ENCODE measurements at regions not wholly inside any gene's neighbourhood (a gene's known extent, or its start where the extent isn't known, plus 50 kb on each side); places are given as distances from the start of the nearest gene placed in this dataset.

DNA sequence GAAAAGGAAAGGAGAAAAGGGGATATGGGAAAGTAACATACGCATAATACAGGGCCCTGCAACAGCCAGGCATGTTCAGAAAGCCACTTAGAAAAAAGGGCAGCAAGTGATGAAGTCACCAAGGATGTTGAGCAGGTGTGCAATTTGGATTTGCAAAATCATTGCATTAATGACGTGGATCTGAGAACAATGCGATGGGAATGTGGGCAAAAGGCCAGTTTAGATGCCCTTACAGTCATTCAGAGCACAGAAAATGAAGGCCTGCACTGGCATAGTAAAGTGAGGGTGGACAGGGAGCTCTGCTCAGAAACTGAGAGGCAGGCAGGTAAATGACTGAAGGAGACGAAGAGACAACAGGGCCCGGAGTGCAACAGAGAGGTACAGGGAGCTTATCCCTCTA, 123.7 kb upstream of the NHSL1 start:
- intact Hi-C loops (cut with micrococcal nuclease), result no loop called here
- Histone ChIP-seq H3K36me3 (ENCODE audit: control insufficient read depth, insufficient read depth, low read length) (no peaks in the 10 kb centered on the region), H3K9me3 (ENCODE audit: control insufficient read depth, insufficient read depth, low read length) (no peaks in the 10 kb centered on the region), H3K4me3 (ENCODE audit: low read length) (no peak overlapping the region), H3K27ac (ENCODE audit: low read length) (no peak overlapping the region), H3K4me1 (ENCODE audit: control insufficient read depth, insufficient read depth, low read length) (no peaks in the 10 kb centered on the region), H3K27me3 (ENCODE audit: control insufficient read depth, insufficient read depth, low read length) (no peaks in the 10 kb centered on the region)
- H3K4me3 Mint-ChIP-seq, result no peak overlapping the region
- H3K36me3 Mint-ChIP-seq, result no peaks in the 10 kb centered on the region
- 96% methylated on average over 3 of the region's 5 CpGs for WGBS (ENCODE audit: insufficient coverage)
- H3K4me1 Mint-ChIP-seq, result no peaks in the 10 kb centered on the region
- no peaks in the 10 kb centered on the region for H3K27me3 Mint-ChIP-seq (ENCODE audit: low read depth in 2 of 2)
- TF ChIP-seq, protein P1, sequence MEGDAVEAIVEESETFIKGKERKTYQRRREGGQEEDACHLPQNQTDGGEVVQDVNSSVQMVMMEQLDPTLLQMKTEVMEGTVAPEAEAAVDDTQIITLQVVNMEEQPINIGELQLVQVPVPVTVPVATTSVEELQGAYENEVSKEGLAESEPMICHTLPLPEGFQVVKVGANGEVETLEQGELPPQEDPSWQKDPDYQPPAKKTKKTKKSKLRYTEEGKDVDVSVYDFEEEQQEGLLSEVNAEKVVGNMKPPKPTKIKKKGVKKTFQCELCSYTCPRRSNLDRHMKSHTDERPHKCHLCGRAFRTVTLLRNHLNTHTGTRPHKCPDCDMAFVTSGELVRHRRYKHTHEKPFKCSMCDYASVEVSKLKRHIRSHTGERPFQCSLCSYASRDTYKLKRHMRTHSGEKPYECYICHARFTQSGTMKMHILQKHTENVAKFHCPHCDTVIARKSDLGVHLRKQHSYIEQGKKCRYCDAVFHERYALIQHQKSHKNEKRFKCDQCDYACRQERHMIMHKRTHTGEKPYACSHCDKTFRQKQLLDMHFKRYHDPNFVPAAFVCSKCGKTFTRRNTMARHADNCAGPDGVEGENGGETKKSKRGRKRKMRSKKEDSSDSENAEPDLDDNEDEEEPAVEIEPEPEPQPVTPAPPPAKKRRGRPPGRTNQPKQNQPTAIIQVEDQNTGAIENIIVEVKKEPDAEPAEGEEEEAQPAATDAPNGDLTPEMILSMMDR (IDR thresholded peaks at IDR 0.05), result no peak
- no peak overlapping the region for H3K27ac Mint-ChIP-seq
- ATAC-seq (no peak), DNase-seq (no peak)
- H3K9me3 Mint-ChIP-seq, result no peaks in the 10 kb centered on the region

DNA sequence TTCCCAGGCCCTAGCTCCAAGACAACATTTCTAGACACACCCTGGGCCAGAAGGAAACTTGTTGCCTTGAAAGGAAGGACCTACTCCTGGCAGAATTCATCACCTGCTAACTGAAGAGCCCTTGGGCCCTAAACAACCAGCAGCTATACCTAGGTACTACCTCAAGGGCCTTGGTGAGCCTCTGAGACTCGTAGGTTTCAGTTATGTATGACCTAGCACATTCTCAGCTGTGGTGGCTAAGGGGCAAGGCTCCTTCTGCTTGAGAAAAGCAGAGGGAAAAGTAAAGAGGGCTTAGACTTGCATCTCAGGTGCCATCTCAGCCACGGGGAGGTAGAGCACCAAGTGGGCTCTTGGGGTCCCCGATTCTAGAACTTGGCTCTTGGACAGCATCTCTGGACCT, 132.3 kb upstream of the NHSL1 start:
- Histone ChIP-seq H3K4me1 (ENCODE audit: control insufficient read depth, insufficient read depth, low read length) (no peaks in the 10 kb centered on the region), H3K36me3 (ENCODE audit: control insufficient read depth, insufficient read depth, low read length) (no peaks in the 10 kb centered on the region), H3K4me3 (ENCODE audit: low read length) (no peak overlapping the region), H3K9me3 (ENCODE audit: control insufficient read depth, insufficient read depth, low read length) (no peaks in the 10 kb centered on the region), H3K27ac (ENCODE audit: low read length) (no peak overlapping the region), H3K27me3 (ENCODE audit: control insufficient read depth, insufficient read depth, low read length) (no peaks in the 10 kb centered on the region)
- H3K27me3 Mint-ChIP-seq (ENCODE audit: low read depth in 2 of 2), result peaks cover 5 to 36% of the 10 kb centered on the region in 2 donors
- ATAC-seq, result no peak
- H3K9me3 Mint-ChIP-seq, result no peaks in the 10 kb centered on the region
- intact Hi-C loops (cut with micrococcal nuclease), result no loop called here
- DNase-seq, result no peak
- no peak overlapping the region for H3K4me3 Mint-ChIP-seq
- no peak overlapping the region for H3K27ac Mint-ChIP-seq
- no peaks in the 10 kb centered on the region for H3K36me3 Mint-ChIP-seq
- TF ChIP-seq, protein P1 (IDR thresholded peaks at IDR 0.05), result no peak
- WGBS (ENCODE audit: insufficient coverage), result 88% methylated on average over 3 of the region's 3 CpGs
- H3K4me1 Mint-ChIP-seq, result no peaks in the 10 kb centered on the region

DNA sequence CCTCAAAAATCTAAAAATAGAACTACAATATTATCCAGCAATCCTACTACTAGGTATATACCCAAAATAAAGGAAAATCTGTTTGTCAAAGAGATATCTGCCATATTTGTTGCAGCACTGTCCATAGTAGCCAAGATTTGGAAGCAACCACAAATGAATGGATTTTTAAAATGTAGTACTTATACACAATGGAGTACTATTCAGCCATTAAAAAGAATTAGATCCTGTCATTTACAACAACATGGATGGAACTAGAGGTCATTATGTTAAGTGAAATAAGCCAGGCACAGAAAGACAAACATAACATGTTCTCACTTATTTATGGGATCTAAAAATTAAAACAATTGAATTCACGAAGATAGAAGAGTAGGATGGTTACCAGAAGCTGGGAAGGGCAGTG, 135.7 kb upstream of the CCDC28A start:
- Histone ChIP-seq H3K36me3 (ENCODE audit: control insufficient read depth, insufficient read depth, low read length) (no peaks in the 10 kb centered on the region), H3K9me3 (ENCODE audit: control insufficient read depth, insufficient read depth, low read length) (no peaks in the 10 kb centered on the region), H3K4me1 (ENCODE audit: control insufficient read depth, insufficient read depth, low read length) (no peaks in the 10 kb centered on the region), H3K4me3 (ENCODE audit: low read length) (no peak overlapping the region), H3K27me3 (ENCODE audit: control insufficient read depth, insufficient read depth, low read length) (no peaks in the 10 kb centered on the region), H3K27ac (ENCODE audit: low read length) (no peak overlapping the region)
- Mint-ChIP-seq H3K36me3 (no peaks in the 10 kb centered on the region), H3K9me3 (no peaks in the 10 kb centered on the region), H3K4me1 (no peaks in the 10 kb centered on the region), H3K27me3 (ENCODE audit: low read depth in 2 of 2) (peaks cover 3 to 44% of the 10 kb centered on the region in 2 donors), H3K27ac (no peak overlapping the region), H3K4me3 (no peak overlapping the region)
- DNase-seq, result no peak
- ATAC-seq, result no peak
- 100% methylated on average over 1 of the region's 1 CpG for WGBS (ENCODE audit: insufficient coverage)
- TF ChIP-seq, protein P1 (IDR thresholded peaks at IDR 0.05), result no peak
- intact Hi-C loops (cut with micrococcal nuclease), result no loop called here

DNA sequence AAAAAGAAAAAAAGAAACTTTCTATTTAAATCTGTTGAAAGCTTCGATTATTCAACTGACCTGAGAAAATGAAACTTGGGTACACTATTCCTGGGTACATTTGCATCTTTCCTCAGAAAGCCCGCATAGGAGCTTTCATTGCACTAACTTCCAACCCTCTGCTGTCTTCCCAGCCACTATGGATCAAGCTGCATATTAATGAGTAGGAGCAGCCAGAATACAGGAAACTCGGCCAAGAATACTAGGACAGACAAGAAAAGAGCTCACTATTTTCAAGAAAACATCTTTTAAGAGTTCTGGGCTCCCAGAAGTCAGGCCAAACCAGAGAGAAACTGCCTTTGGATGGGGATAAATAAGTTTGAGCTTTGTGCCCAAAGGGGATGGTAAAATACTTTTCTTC, 135.0 kb upstream of the CCDC28A start:
- TF ChIP-seq, protein P1 (IDR thresholded peaks at IDR 0.05), result no peak
- H3K36me3 ChIP-seq (ENCODE audit: control insufficient read depth, insufficient read depth, low read length), result no peaks in the 10 kb centered on the region
- no peak overlapping the region for H3K4me3 Mint-ChIP-seq
- H3K9me3 ChIP-seq (ENCODE audit: control insufficient read depth, insufficient read depth, low read length), result no peaks in the 10 kb centered on the region
- peaks cover 3 to 36% of the 10 kb centered on the region in 2 donors for H3K27me3 Mint-ChIP-seq (ENCODE audit: low read depth in 2 of 2)
- H3K9me3 Mint-ChIP-seq, result no peaks in the 10 kb centered on the region
- H3K27me3 ChIP-seq (ENCODE audit: control insufficient read depth, insufficient read depth, low read length), result no peaks in the 10 kb centered on the region
- intact Hi-C loops (cut with micrococcal nuclease), result no loop called here
- DNase-seq, result no peak
- no peak overlapping the region for H3K27ac Mint-ChIP-seq
- no peak for ATAC-seq
- 83% methylated on average over 3 of the region's 3 CpGs for WGBS (ENCODE audit: insufficient coverage)
- no peak overlapping the region for H3K27ac ChIP-seq (ENCODE audit: low read length)
- H3K4me3 ChIP-seq (ENCODE audit: low read length), result no peak overlapping the region
- no peaks in the 10 kb centered on the region for H3K36me3 Mint-ChIP-seq
- no peaks in the 10 kb centered on the region for H3K4me1 Mint-ChIP-seq
- no peaks in the 10 kb centered on the region for H3K4me1 ChIP-seq (ENCODE audit: control insufficient read depth, insufficient read depth, low read length)

All from natural killer cell (primary cell).